GM21390 (cell line): ENCODE measurements at regions not wholly inside any gene's neighbourhood (a gene's known extent, or its start where the extent isn't known, plus 50 kb on each side); places are given as distances from the start of the nearest gene placed in this dataset.
A peak's percentile ranks its signal among the peaks of the same experiment; 100 is the strongest.
"Not testable (repeated sequence)": the region's sequence is repeated elsewhere in the genome, so short reads cannot be mapped to it uniquely, and the experiment has no call there.

ENCODE experiments used
- ATAC-seq: cut with Tn5 transposase; IDR thresholded peaks from one replicate; pipeline ENCODE4 v1.9.1; 2021; ENCODE audit not compliant: unreplicated experiment

GRCh38 chr1:102687383-102687782, 420.9 kb downstream of the COL11A1 start:
- no peak for ATAC-seq

- no peak for ATAC-seq
These were observed 446.8 kb downstream of the COL11A1 start for GRCh38 chr1:102661481-102661880.

- ATAC-seq, result not testable (repeated sequence)
These were observed 448.3 kb downstream of the COL11A1 start for GRCh38 chr1:102659876-102660483.

GRCh38 chr1:102655034-102655433, 453.3 kb downstream of the COL11A1 start:
- ATAC-seq, result no peak

GRCh38 chr1:102640872-102641271, 467.4 kb downstream of the COL11A1 start:
- ATAC-seq, result no peak

GRCh38 chr1:102640312-102640711, 468.0 kb downstream of the COL11A1 start:
- no peak for ATAC-seq

GRCh38 chr1:102631691-102632090, 476.6 kb downstream of the COL11A1 start:
- ATAC-seq, result no peak

GRCh38 chr1:102630041-102630440, 478.3 kb downstream of the COL11A1 start:
- no peak for ATAC-seq

- no peak for ATAC-seq
These were observed 480.2 kb downstream of the COL11A1 start for GRCh38 chr1:102628109-102628613.

- no peak for ATAC-seq
These were observed 481.2 kb downstream of the COL11A1 start for GRCh38 chr1:102627145-102627544.

GRCh38 chr1:102615896-102616295, 492.4 kb downstream of the COL11A1 start:
- no peak for ATAC-seq

GRCh38 chr1:102595106-102595505, 513.2 kb downstream of the COL11A1 start:
- ATAC-seq, result no peak

GRCh38 chr1:102593276-102593675, 515.0 kb downstream of the COL11A1 start:
- ATAC-seq, result no peak

GRCh38 chr1:102588536-102588935, 519.8 kb downstream of the COL11A1 start:
- no peak for ATAC-seq

GRCh38 chr1:102586022-102586421, 522.3 kb downstream of the COL11A1 start:
- ATAC-seq, result no peak

GRCh38 chr1:102580806-102581205, 527.5 kb downstream of the COL11A1 start:
- ATAC-seq, result no peak

GRCh38 chr1:102578804-102579203, 529.5 kb downstream of the COL11A1 start:
- no peak for ATAC-seq

GRCh38 chr1:102572637-102573036, 535.7 kb downstream of the COL11A1 start:
- ATAC-seq, result no peak

- ATAC-seq, result no peak
These were observed 542.1 kb downstream of the COL11A1 start for GRCh38 chr1:102566182-102566581.

GRCh38 chr1:102562380-102562779, 545.9 kb downstream of the COL11A1 start:
- ATAC-seq, result no peak

- ATAC-seq, result peak; percentile 70
These were observed 554.1 kb upstream of the OLFM3 start for GRCh38 chr1:102550729-102551384.

- ATAC-seq, result no peak
These were observed 549.5 kb upstream of the OLFM3 start for GRCh38 chr1:102546251-102546650.
